K562 (cell line): ENCODE measurements at regions not wholly inside any gene's neighbourhood (a gene's known extent, or its start where the extent isn't known, plus 50 kb on each side); places are given as distances from the start of the nearest gene placed in this dataset.

ENCODE experiments used
- ATAC-seq: fragments of 200-7000 bp; cut with Tn5 transposase; 3 replicates; pipeline ENCODE4 v1.9.1; 2020; ENCODE audit warnings: moderate library complexity
- BruUV-seq: library from RNA; stranded (reverse); fragments of 400-500 nt; replicated peaks from 2 replicates; lab custom pipeline; 2021; lab: Mats Ljungman, UMichigan
- CTCF ChIA-PET: fragments of 300-600 bp; formaldehyde crosslinking; extraction: SDS; loops from one replicate; lab custom pipeline; 2021; ENCODE audit warnings: low intra/inter-chr PET ratio; lab: Yijun Ruan, JAX
- POLR2A ChIA-PET: fragments of 300-600, 350-650 bp; sonication (Branson Sonifier 250); formaldehyde crosslinking; extraction: SDS; loops from one replicate; lab custom pipeline; 2021; ENCODE audit warnings: antibody characterized with exemption, inconsistent platforms; lab: Yijun Ruan, JAX
- DNase-seq, 4 experiments: peaks; one replicate each; pipeline versions ENCODE4 v3.0.0 to v3.0.0-alpha.2; 2011 to 2018; ENCODE audit warnings: low spot score in 3 of 4, mixed read lengths in 3 of 4; ENCODE audit errors: extremely low read depth in 1 of 4
- FAIRE-seq: peaks from 2 replicates; lab custom pipeline; 2011; peaks lifted over from hg19 to GRCh38; lab: Jason Lieb, UNC
- H2AFZ ChIP-seq: 2 replicates; pipeline ENCODE4 v1.6.0; 2011; ENCODE audit warnings: low read depth, low read length, control low read depth, inconsistent platforms
- H3K27ac ChIP-seq: fragments of 200-600 bp; 3 replicates; pipeline ENCODE4 v1.8.0; 2011; ENCODE audit warnings: low read depth, mild to moderate bottlenecking, control low read depth, inconsistent platforms, low read length, moderate library complexity, mixed read lengths; ENCODE audit errors: extremely low read depth
- H3K27me3 ChIP-seq, 2 experiments: fragments of 300-600 bp in 1 of 2; 2 replicates in 1 of 2; 3 replicates in 1 of 2; pipeline versions ENCODE4 v1.6.0 to v1.8.0; 2011; ENCODE audit warnings: inconsistent platforms in 2 of 2, low read length in 2 of 2, mild to moderate bottlenecking in 1 of 2, mixed read lengths in 1 of 2, moderate library complexity in 1 of 2; ENCODE audit not compliant: control insufficient read depth in 2 of 2, insufficient read depth in 2 of 2
- H3K36me3 ChIP-seq: fragments of 300-600 bp; 3 replicates; pipeline ENCODE4 v1.8.0; 2011; ENCODE audit warnings: mild to moderate bottlenecking, low read length, inconsistent platforms; ENCODE audit not compliant: control insufficient read depth, insufficient read depth
- H3K4me1 ChIP-seq, 2 experiments: fragments of 200-600 bp in 1 of 2; replicated peaks in 1 of 2; 2 replicates in 1 of 2; 3 replicates in 1 of 2; pipeline versions ENCODE4 v1.5.1 to v1.8.0; 2011; ENCODE audit warnings: inconsistent platforms in 2 of 2, low read length in 2 of 2, mild to moderate bottlenecking in 1 of 2, mixed read lengths in 1 of 2, moderate library complexity in 1 of 2; ENCODE audit not compliant: control insufficient read depth in 2 of 2, insufficient read depth in 2 of 2
- H3K4me2 ChIP-seq: 2 replicates; pipeline ENCODE4 v1.6.1; 2011; ENCODE audit warnings: low read length, control low read depth, inconsistent platforms, mixed read lengths; ENCODE audit not compliant: insufficient read depth
- H3K4me3 ChIP-seq: fragments of 200-600 bp; sonication (generic), shearing (Covaris generic); 2 replicates; pipeline ENCODE4 v1.5.1; 2016; ENCODE audit warnings: control low read depth, inconsistent platforms
- H3K79me2 ChIP-seq: fragments of 200-600 bp; 3 replicates; pipeline ENCODE4 v1.8.0; 2011; ENCODE audit warnings: low read length, inconsistent platforms; ENCODE audit not compliant: control insufficient read depth, insufficient read depth
- H3K9ac ChIP-seq, 2 experiments: 2 replicates each; pipeline versions ENCODE4 v1.6.0 to v1.6.1; 2011; ENCODE audit warnings: low read depth in 2 of 2, low read length in 2 of 2, control low read depth in 1 of 2, inconsistent platforms in 1 of 2, mild to moderate bottlenecking in 1 of 2, mixed read lengths in 1 of 2; ENCODE audit not compliant: insufficient read depth in 1 of 2
- H3K9me1 ChIP-seq: one replicate; pipeline ENCODE4 v1.6.0; 2011; ENCODE audit warnings: inconsistent platforms, mild to moderate bottlenecking, low read length, moderate library complexity; ENCODE audit not compliant: control insufficient read depth, insufficient read depth
- H3K9me3 ChIP-seq: replicated peaks from 2 replicates; pipeline ENCODE4 v1.5.1; 2011; ENCODE audit warnings: low read depth, low read length, inconsistent platforms; ENCODE audit not compliant: control insufficient read depth, insufficient read depth
- H4K20me1 ChIP-seq: replicated peaks from 2 replicates; pipeline ENCODE4 v1.6.1; 2011; ENCODE audit warnings: low read length, inconsistent platforms, mixed read lengths; ENCODE audit not compliant: control insufficient read depth, insufficient read depth
- CBFA2T2 ChIP-seq: fragments of 450-650 bp; conservative IDR thresholded peaks from 2 replicates; pipeline ENCODE4 v1.6.1; 2017; ENCODE audit warnings: mild to moderate bottlenecking
- CTBP1 ChIP-seq: fragments of 450-650 bp; IDR thresholded peaks from 2 replicates; pipeline ENCODE4 v1.6.1; 2016; ENCODE audit warnings: borderline replicate concordance
- DNMT1 ChIP-seq: fragments of 450-650 bp; IDR thresholded peaks from 2 replicates; pipeline ENCODE4 v1.6.1; 2016; ENCODE audit warnings: antibody characterized with exemption, mild to moderate bottlenecking
- EP300 ChIP-seq: IDR thresholded peaks from 2 replicates; pipeline ENCODE4 v1.6.1; 2012; ENCODE audit warnings: low read length, improper control_type of control experiment
- HLTF ChIP-seq: fragments of 450-650 bp; IDR thresholded peaks from 2 replicates; pipeline ENCODE4 v1.6.1; 2016
- ILF3 ChIP-seq: fragments of 450-650 bp; IDR thresholded peaks from 2 replicates; pipeline ENCODE4 v1.6.1; 2018; ENCODE audit warnings: antibody characterized with exemption, mild to moderate bottlenecking, moderate library complexity, borderline replicate concordance
- POLR2A ChIP-seq: fragments of 450-650 bp; conservative IDR thresholded peaks from 2 replicates; pipeline ENCODE4 v1.6.1; 2016
- RBM25 ChIP-seq: fragments of 200-400 bp; formaldehyde crosslinking; IDR thresholded peaks from 2 replicates; pipeline ENCODE4 v1.6.1; 2018; ENCODE audit warnings: low read length, low read depth, moderate library complexity; ENCODE audit not compliant: severe bottlenecking
- ZNF12 ChIP-seq: sonication (generic); formaldehyde crosslinking; IDR thresholded peaks from 2 replicates; pipeline ENCODE4 v1.4.0; 2020; ENCODE audit warnings: mild to moderate bottlenecking, missing genetic modification reagents
- ZNF717 ChIP-seq: fragments of 250-450 bp; sonication (Bioruptor Pico); IDR thresholded peaks from 2 replicates; pipeline ENCODE4 v1.5.0; 2021
- WGBS: fragments of 100-300 bp; shearing (Covaris generic); methylation state at CpG from one replicate; pipeline ENCODE4 v1.1.6; 2016; ENCODE audit warnings: low coverage, mixed read lengths; ENCODE audit not compliant: insufficient coverage; ENCODE audit errors: missing lambda C conversion rate; 5-methylcytosine and 5-hydroxymethylcytosine counted together
- in situ Hi-C: fragments of 300-500 bp; cut with MboI; formaldehyde crosslinking; loops from 4 replicates; pipeline ENCODE4 v1.15.0; 2018; ENCODE audit warnings: inconsistent platforms, mixed read lengths
- intact Hi-C: fragments of 100-400 bp; cut with micrococcal nuclease; formaldehyde crosslinking; loops from 2 replicates; pipeline ENCODE4 v1.14.2; 2022
- TF ChIP-seq, protein P1 (sequence below): fragments of 250-450 bp; sonication (Bioruptor Pico); IDR thresholded peaks from 2 replicates; pipeline ENCODE4 v1.4.0; 2020

DNA sequence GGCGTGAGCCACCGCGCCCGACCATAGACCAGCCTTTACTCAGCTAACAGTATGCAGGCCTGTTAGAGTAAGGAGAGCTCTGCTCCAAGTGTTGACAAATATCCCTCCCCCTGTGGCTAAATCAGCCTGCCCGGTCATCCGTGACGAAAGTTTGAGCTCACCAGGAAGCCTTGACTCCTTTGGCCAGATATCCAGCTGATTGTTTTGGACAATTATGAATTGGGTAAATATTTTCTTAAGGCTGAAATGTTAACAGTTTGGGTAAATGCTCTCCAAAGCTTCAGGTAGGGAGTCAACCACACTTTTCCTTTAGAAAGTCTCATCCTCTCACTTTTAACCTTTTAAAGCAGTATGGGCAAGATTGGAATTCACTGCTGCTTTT is 157.9 kb downstream of the PAWR start:
- ChIA-PET CTCF (no interaction called here), POLR2A (no interaction called here)
- Histone ChIP-seq H3K79me2 (no peaks in the 10 kb centered on the region), H3K4me1 (no peaks in the 10 kb centered on the region), H3K27ac (no peak overlapping the region), H3K4me2 (no peak overlapping the region), H4K20me1 (no peaks in the 10 kb centered on the region), H3K9me1 (no peaks in the 10 kb centered on the region), H3K9ac (no peak overlapping the region), H3K9me3 (no peaks in the 10 kb centered on the region), H3K4me3 (no peak overlapping the region), H3K27me3 (no peaks in the 10 kb centered on the region), H3K36me3 (no peaks in the 10 kb centered on the region), H2AFZ (no peak overlapping the region)
- no peak for TF ChIP-seq RBM25
- no peak for TF ChIP-seq ILF3
- no peak for TF ChIP-seq HLTF
- TF ChIP-seq, protein P1, sequence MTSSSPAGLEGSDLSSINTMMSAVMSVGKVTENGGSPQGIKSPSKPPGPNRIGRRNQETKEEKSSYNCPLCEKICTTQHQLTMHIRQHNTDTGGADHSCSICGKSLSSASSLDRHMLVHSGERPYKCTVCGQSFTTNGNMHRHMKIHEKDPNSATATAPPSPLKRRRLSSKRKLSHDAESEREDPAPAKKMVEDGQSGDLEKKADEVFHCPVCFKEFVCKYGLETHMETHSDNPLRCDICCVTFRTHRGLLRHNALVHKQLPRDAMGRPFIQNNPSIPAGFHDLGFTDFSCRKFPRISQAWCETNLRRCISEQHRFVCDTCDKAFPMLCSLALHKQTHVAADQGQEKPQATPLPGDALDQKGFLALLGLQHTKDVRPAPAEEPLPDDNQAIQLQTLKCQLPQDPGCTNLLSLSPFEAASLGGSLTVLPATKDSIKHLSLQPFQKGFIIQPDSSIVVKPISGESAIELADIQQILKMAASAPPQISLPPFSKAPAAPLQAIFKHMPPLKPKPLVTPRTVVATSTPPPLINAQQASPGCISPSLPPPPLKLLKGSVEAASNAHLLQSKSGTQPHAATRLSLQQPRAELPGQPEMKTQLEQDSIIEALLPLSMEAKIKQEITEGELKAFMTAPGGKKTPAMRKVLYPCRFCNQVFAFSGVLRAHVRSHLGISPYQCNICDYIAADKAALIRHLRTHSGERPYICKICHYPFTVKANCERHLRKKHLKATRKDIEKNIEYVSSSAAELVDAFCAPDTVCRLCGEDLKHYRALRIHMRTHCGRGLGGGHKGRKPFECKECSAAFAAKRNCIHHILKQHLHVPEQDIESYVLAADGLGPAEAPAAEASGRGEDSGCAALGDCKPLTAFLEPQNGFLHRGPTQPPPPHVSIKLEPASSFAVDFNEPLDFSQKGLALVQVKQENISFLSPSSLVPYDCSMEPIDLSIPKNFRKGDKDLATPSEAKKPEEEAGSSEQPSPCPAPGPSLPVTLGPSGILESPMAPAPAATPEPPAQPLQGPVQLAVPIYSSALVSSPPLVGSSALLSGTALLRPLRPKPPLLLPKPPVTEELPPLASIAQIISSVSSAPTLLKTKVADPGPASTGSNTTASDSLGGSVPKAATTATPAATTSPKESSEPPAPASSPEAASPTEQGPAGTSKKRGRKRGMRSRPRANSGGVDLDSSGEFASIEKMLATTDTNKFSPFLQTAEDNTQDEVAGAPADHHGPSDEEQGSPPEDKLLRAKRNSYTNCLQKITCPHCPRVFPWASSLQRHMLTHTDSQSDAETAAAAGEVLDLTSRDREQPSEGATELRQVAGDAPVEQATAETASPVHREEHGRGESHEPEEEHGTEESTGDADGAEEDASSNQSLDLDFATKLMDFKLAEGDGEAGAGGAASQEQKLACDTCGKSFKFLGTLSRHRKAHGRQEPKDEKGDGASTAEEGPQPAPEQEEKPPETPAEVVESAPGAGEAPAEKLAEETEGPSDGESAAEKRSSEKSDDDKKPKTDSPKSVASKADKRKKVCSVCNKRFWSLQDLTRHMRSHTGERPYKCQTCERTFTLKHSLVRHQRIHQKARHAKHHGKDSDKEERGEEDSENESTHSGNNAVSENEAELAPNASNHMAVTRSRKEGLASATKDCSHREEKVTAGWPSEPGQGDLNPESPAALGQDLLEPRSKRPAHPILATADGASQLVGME: no peak
- no peak for TF ChIP-seq ZNF717 (CRISPR knock-in tag)
- TF ChIP-seq ZNF12 (CRISPR knock-in tag): no peak
- TF ChIP-seq EP300: no peak
- TF ChIP-seq POLR2A: no peak
- no peak for TF ChIP-seq DNMT1
- no peak for TF ChIP-seq CTBP1
- TF ChIP-seq CBFA2T2: no peak
- intact Hi-C loops (no loop called here), in situ Hi-C loops (no loop called here)
- FAIRE-seq (no peak), DNase-seq (no peak), ATAC-seq (no peak)
- BruUV-seq: no TSS peak
- WGBS: under 1% methylated on average over 7 of the region's 7 CpGs
